NCI-H1105 (cell line): ENCODE measurements at regions not wholly inside any gene's neighbourhood (a gene's known extent, or its start where the extent isn't known, plus 50 kb on each side); places are given as distances from the start of the nearest gene placed in this dataset.
"Not testable (repeated sequence)": the region's sequence is repeated elsewhere in the genome, so short reads cannot be mapped to it uniquely, and the experiment has no call there.

Source experiments
- DNase-seq: peaks from one replicate; lab custom pipeline; 2025; lab: John Stamatoyannopoulos, UW

GRCh38 chr6:150767571-150768018 lies 97.9 kb upstream of the MTHFD1L start:
- no peak for DNase-seq

GRCh38 chr6:150770637-150771036 lies 94.9 kb upstream of the MTHFD1L start:
- DNase-seq: no peak

- no peak for DNase-seq
Observed at GRCh38 chr6:150773969-150774368, 91.5 kb upstream of the MTHFD1L start.

GRCh38 chr6:150775415-150776203 lies 89.9 kb upstream of the MTHFD1L start:
- DNase-seq: no peak

- DNase-seq: no peak
Observed at GRCh38 chr6:150777736-150778135, 87.8 kb upstream of the MTHFD1L start.

- no peak for DNase-seq
Observed at GRCh38 chr6:150783813-150784212, 81.7 kb upstream of the MTHFD1L start.

- DNase-seq: no peak
Observed at GRCh38 chr6:150787429-150787828, 78.1 kb upstream of the MTHFD1L start.

- DNase-seq: no peak
Observed at GRCh38 chr6:150788089-150788488, 77.4 kb upstream of the MTHFD1L start.

GRCh38 chr6:150789906-150790305 lies 75.6 kb upstream of the MTHFD1L start:
- not testable (repeated sequence) for DNase-seq

- no peak for DNase-seq
Observed at GRCh38 chr6:150791717-150792116, 73.8 kb upstream of the MTHFD1L start.

GRCh38 chr6:150797949-150798348 lies 67.6 kb upstream of the MTHFD1L start:
- DNase-seq: no peak

GRCh38 chr6:150799276-150799805 lies 66.2 kb upstream of the MTHFD1L start:
- no peak for DNase-seq

- DNase-seq: no peak
Observed at GRCh38 chr6:150800674-150801314, 64.7 kb upstream of the MTHFD1L start.

- DNase-seq: no peak
Observed at GRCh38 chr6:150806790-150807189, 58.7 kb upstream of the MTHFD1L start.

- DNase-seq: no peak
Observed at GRCh38 chr6:150813319-150813992, 52.0 kb upstream of the MTHFD1L start.

GRCh38 chr6:150813993-150814359 lies 51.5 kb upstream of the MTHFD1L start:
- no peak for DNase-seq
